ENCODE measurements at regions not wholly inside any gene's neighbourhood (a gene's known extent, or its start where the extent isn't known, plus 50 kb on each side); places are given as distances from the start of the nearest gene placed in this dataset.

GRCh38 chr4:159770969-159771368 is 668.1 kb downstream of the RAPGEF2 start:
- Histone ChIP-seq H3K9ac (ENCODE audit: control insufficient read depth, extremely low read depth, insufficient read depth, low read length) (no peak overlapping the region), H3K9me3 (ENCODE audit: control insufficient read depth, low read depth, low read length) (no peaks in the 10 kb centered on the region), H3K79me2 (ENCODE audit: control insufficient read depth, insufficient read depth, low read length) (no peaks in the 10 kb centered on the region), H3K27ac (ENCODE audit: control insufficient read depth, insufficient read depth, low read length) (no peak overlapping the region), H3K4me2 (ENCODE audit: control insufficient read depth, extremely low read depth, insufficient read depth, low read depth, low read length) (no peak overlapping the region), H3K4me3 (ENCODE audit: control insufficient read depth in 2 of 3, extremely low read depth in 1 of 3, insufficient read depth in 2 of 3, low read depth in 1 of 3, low read length in 3 of 3) (no peak overlapping the region), H3K36me3 (ENCODE audit: control insufficient read depth in 2 of 2, extremely low read depth in 1 of 2, insufficient read depth in 2 of 2, low read length in 2 of 2) (no peaks in the 10 kb centered on the region), H2AFZ (ENCODE audit: control insufficient read depth, low read length) (no peak overlapping the region), H3K9me1 (ENCODE audit: control insufficient read depth, extremely low read depth, insufficient read depth, low read length) (no peaks in the 10 kb centered on the region), H3K27me3 (ENCODE audit: control insufficient read depth, extremely low read depth, insufficient read depth, low read length) (no peaks in the 10 kb centered on the region), H3K4me1 (ENCODE audit: control insufficient read depth, extremely low read depth, insufficient read depth, low read length) (no peaks in the 10 kb centered on the region), H4K20me1 (ENCODE audit: control insufficient read depth, extremely low read depth, insufficient read depth, low read length) (no peaks in the 10 kb centered on the region)
- DNase-seq (ENCODE audit: low read depth, low spot score) (no peak), FAIRE-seq (no peak)
- no peak for TF ChIP-seq CTCF (optimal IDR thresholded peaks at IDR 0.05 in 1 of 3, IDR thresholded peaks at IDR 0.05 in 1 of 3, conservative IDR thresholded peaks at IDR 0.05 in 1 of 3; ENCODE audit: extremely low read depth in 1 of 3, insufficient read depth in 2 of 3, low read length in 3 of 3)
- no peak for TF ChIP-seq EZH2 (IDR thresholded peaks at IDR 0.05; ENCODE audit: low read length)
- dilution Hi-C loops (cut with MboI; ENCODE audit: extremely low pct_ligation_motif_present, low sequenced_read_pairs): no loop called here

- no peak for FAIRE-seq
Measured at GRCh38 chr4:159776961-159777360, 674.1 kb downstream of the RAPGEF2 start.

More at GRCh38 chr4:159776961-159777360, 674.1 kb downstream of the RAPGEF2 start:
- Histone ChIP-seq H2AFZ (ENCODE audit: control insufficient read depth, low read length) (no peak overlapping the region), H3K9me3 (ENCODE audit: control insufficient read depth, low read depth, low read length) (no peaks in the 10 kb centered on the region), H3K4me3 (ENCODE audit: control insufficient read depth in 2 of 3, extremely low read depth in 1 of 3, insufficient read depth in 2 of 3, low read depth in 1 of 3, low read length in 3 of 3) (no peak overlapping the region), H3K27me3 (ENCODE audit: control insufficient read depth, extremely low read depth, insufficient read depth, low read length) (no peaks in the 10 kb centered on the region), H3K79me2 (ENCODE audit: control insufficient read depth, insufficient read depth, low read length) (no peaks in the 10 kb centered on the region), H3K27ac (ENCODE audit: control insufficient read depth, insufficient read depth, low read length) (no peak overlapping the region), H3K4me2 (ENCODE audit: control insufficient read depth, extremely low read depth, insufficient read depth, low read depth, low read length) (no peak overlapping the region), H3K4me1 (ENCODE audit: control insufficient read depth, extremely low read depth, insufficient read depth, low read length) (no peaks in the 10 kb centered on the region), H3K36me3 (ENCODE audit: control insufficient read depth in 2 of 2, extremely low read depth in 1 of 2, insufficient read depth in 2 of 2, low read length in 2 of 2) (no peaks in the 10 kb centered on the region), H3K9me1 (ENCODE audit: control insufficient read depth, extremely low read depth, insufficient read depth, low read length) (no peaks in the 10 kb centered on the region), H3K9ac (ENCODE audit: control insufficient read depth, extremely low read depth, insufficient read depth, low read length) (no peak overlapping the region), H4K20me1 (ENCODE audit: control insufficient read depth, extremely low read depth, insufficient read depth, low read length) (no peaks in the 10 kb centered on the region)
- DNase-seq (ENCODE audit: low read depth, low spot score): no peak
- TF ChIP-seq EZH2 (IDR thresholded peaks at IDR 0.05; ENCODE audit: low read length) (no peak), CTCF (optimal IDR thresholded peaks at IDR 0.05 in 1 of 3, IDR thresholded peaks at IDR 0.05 in 1 of 3, conservative IDR thresholded peaks at IDR 0.05 in 1 of 3; ENCODE audit: extremely low read depth in 1 of 3, insufficient read depth in 2 of 3, low read length in 3 of 3) (no peak)
- dilution Hi-C loops (cut with MboI; ENCODE audit: extremely low pct_ligation_motif_present, low sequenced_read_pairs): no loop called here

All from keratinocyte (primary cell).